Liver (tissue), 8 donors: ENCODE measurements at regions not wholly inside any gene's neighbourhood (a gene's known extent, or its start where the extent isn't known, plus 50 kb on each side); places are given as distances from the start of the nearest gene placed in this dataset.

Experiments
- DNase-seq: peaks from one replicate; pipeline ENCODE4 v3.0.0-alpha.2; 2017; ENCODE audit warnings: low spot score
- H3K27ac ChIP-seq, 2 donors: one replicate each; pipeline ENCODE4 v1.7.0; 2013; ENCODE audit warnings: inconsistent platforms in 2 of 2, low read length in 2 of 2, control low read depth in 1 of 2, low read depth in 1 of 2, mild to moderate bottlenecking in 1 of 2
- H3K27me3 ChIP-seq, 4 donors: one replicate each; pipeline versions ENCODE4 v1.6.1 to v1.7.0; 2013; ENCODE audit warnings: low read length in 3 of 4, inconsistent platforms in 1 of 4, mild to moderate bottlenecking in 1 of 4, moderate library complexity in 1 of 4; ENCODE audit not compliant: control insufficient read depth in 4 of 4, insufficient read depth in 4 of 4
- H3K36me3 ChIP-seq, 4 donors: one replicate each; pipeline versions ENCODE4 v1.6.1 to v1.7.0; 2013; ENCODE audit warnings: low read length in 3 of 4, mild to moderate bottlenecking in 3 of 4, low read depth in 1 of 4, moderate library complexity in 1 of 4; ENCODE audit not compliant: control insufficient read depth in 4 of 4, insufficient read depth in 3 of 4
- H3K4me1 ChIP-seq, 4 donors: one replicate each; pipeline versions ENCODE4 v1.6.1 to v1.7.0; 2013; ENCODE audit warnings: low read length in 3 of 4, mild to moderate bottlenecking in 3 of 4, moderate library complexity in 1 of 4; ENCODE audit not compliant: control insufficient read depth in 4 of 4, insufficient read depth in 4 of 4
- H3K4me3 ChIP-seq, 3 donors: one replicate each; pipeline versions ENCODE4 v1.6.1 to v1.7.0; 2013; ENCODE audit warnings: low read length in 3 of 3, control low read depth in 1 of 3, low read depth in 1 of 3, mild to moderate bottlenecking in 1 of 3
- H3K9ac ChIP-seq, 2 donors: one replicate each; pipeline ENCODE4 v1.7.0; 2013; ENCODE audit warnings: low read length in 2 of 2, mild to moderate bottlenecking in 2 of 2, moderate library complexity in 2 of 2, control low read depth in 1 of 2, low read depth in 1 of 2
- H3K9me3 ChIP-seq, 4 donors: one replicate each; pipeline versions ENCODE4 v1.6.1 to v1.7.0; 2013; ENCODE audit warnings: low read length in 3 of 4; ENCODE audit not compliant: control insufficient read depth in 4 of 4
- ATF3 ChIP-seq: IDR thresholded peaks from 2 replicates; pipeline ENCODE4 v1.6.1; 2016; ENCODE audit warnings: antibody characterized with exemption
- CTCF ChIP-seq: fragments of 150-350 bp; IDR thresholded peaks from 2 replicates; pipeline ENCODE4 v1.5.1; 2017; ENCODE audit warnings: improper control_type of control experiment, low read depth, low read length; ENCODE audit not compliant: missing input control
- EGR1 ChIP-seq, 2 donors: IDR thresholded peaks; 2 replicates each; pipeline ENCODE4 v1.6.1; 2016 to 2018; ENCODE audit warnings: antibody characterized with exemption in 2 of 2, low read depth in 2 of 2
- FOXA1 ChIP-seq: IDR thresholded peaks from 2 replicates; pipeline ENCODE4 v1.6.1; 2016; ENCODE audit warnings: antibody characterized with exemption
- FOXA2 ChIP-seq: IDR thresholded peaks from 2 replicates; pipeline ENCODE4 v1.6.1; 2016; ENCODE audit warnings: antibody characterized with exemption
- GABPA ChIP-seq, 2 donors: IDR thresholded peaks in 1 of 2; conservative IDR thresholded peaks in 1 of 2; 2 replicates each; pipeline ENCODE4 v1.6.1; 2016; ENCODE audit warnings: antibody characterized with exemption in 2 of 2, mild to moderate bottlenecking in 1 of 2, moderate library complexity in 1 of 2
- HNF4A ChIP-seq, 2 donors: conservative IDR thresholded peaks; 2 replicates each; pipeline ENCODE4 v1.6.1; 2016; ENCODE audit warnings: antibody characterized with exemption in 2 of 2, mild to moderate bottlenecking in 2 of 2
- HNF4G ChIP-seq: IDR thresholded peaks from 2 replicates; pipeline ENCODE4 v1.6.1; 2016; ENCODE audit warnings: antibody characterized with exemption
- JUND ChIP-seq, 2 donors: IDR thresholded peaks; 2 replicates each; pipeline ENCODE4 v1.6.1; 2016; ENCODE audit warnings: antibody characterized with exemption in 2 of 2
- NR2F2 ChIP-seq: IDR thresholded peaks from 2 replicates; pipeline ENCODE4 v1.6.1; 2016; ENCODE audit warnings: antibody characterized with exemption
- RAD21 ChIP-seq, 2 donors: IDR thresholded peaks; 2 replicates each; pipeline ENCODE4 v1.6.1; 2016; ENCODE audit warnings: antibody characterized with exemption in 2 of 2, mild to moderate bottlenecking in 2 of 2
- RXRA ChIP-seq, 2 donors: IDR thresholded peaks; 2 replicates each; pipeline ENCODE4 v1.6.1; 2017 to 2018; ENCODE audit warnings: antibody characterized with exemption in 2 of 2, mild to moderate bottlenecking in 1 of 2
- SP1 ChIP-seq: IDR thresholded peaks from 2 replicates; pipeline ENCODE4 v1.6.1; 2018; ENCODE audit warnings: antibody characterized with exemption, mild to moderate bottlenecking
- TAF1 ChIP-seq: conservative IDR thresholded peaks from 2 replicates; pipeline ENCODE4 v1.6.1; 2016; ENCODE audit warnings: antibody characterized with exemption, mild to moderate bottlenecking
- YY1 ChIP-seq: IDR thresholded peaks from 2 replicates; pipeline ENCODE4 v1.6.1; 2016; ENCODE audit warnings: antibody characterized with exemption, mild to moderate bottlenecking
- WGBS: extraction: QIAGEN DNeasy Blood & Tissue Kit; methylation state at CpG from one replicate; pipeline ENCODE4 v1.1.7; 2013; 5-methylcytosine and 5-hydroxymethylcytosine counted together
- TF ChIP-seq, protein P1 (sequence below): IDR thresholded peaks from 2 replicates; pipeline ENCODE4 v1.6.1; 2016; ENCODE audit warnings: antibody characterized with exemption
- donor health status: healthy.
- donor health status: healthy.
- donor health status: healthy.
- donor health status: healthy.
- donor health status: healthy.

- Histone ChIP-seq H3K4me3 (no peak overlapping the region), H3K36me3 (no peaks in the 10 kb centered on the region), H3K27ac (no peak overlapping the region), H3K4me1 (no peaks in the 10 kb centered on the region), H3K9me3 (no peaks in the 10 kb centered on the region), H3K9ac (no peak overlapping the region), H3K27me3 (no peaks in the 10 kb centered on the region)
- DNase-seq: no peak
- 68% methylated on average over 2 of the region's 2 CpGs for WGBS
- no peak for TF ChIP-seq NR2F2
- no peak for TF ChIP-seq YY1
- no peak for TF ChIP-seq ATF3
- TF ChIP-seq HNF4A (conservative IDR thresholded peaks at IDR 0.05): no peak
- no peak for TF ChIP-seq RXRA (IDR thresholded peaks at IDR 0.05)
- no peak for TF ChIP-seq TAF1
- no peak for TF ChIP-seq CTCF
- no peak for TF ChIP-seq SP1
- TF ChIP-seq HNF4G: no peak
- TF ChIP-seq FOXA2: no peak
- no peak for TF ChIP-seq RAD21 (IDR thresholded peaks at IDR 0.05)
- TF ChIP-seq EGR1 (IDR thresholded peaks at IDR 0.05; ENCODE audit: low read depth in 2 of 2): no peak
- TF ChIP-seq, protein P1, sequence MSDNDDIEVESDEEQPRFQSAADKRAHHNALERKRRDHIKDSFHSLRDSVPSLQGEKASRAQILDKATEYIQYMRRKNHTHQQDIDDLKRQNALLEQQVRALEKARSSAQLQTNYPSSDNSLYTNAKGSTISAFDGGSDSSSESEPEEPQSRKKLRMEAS: no peak
- TF ChIP-seq GABPA (IDR thresholded peaks at IDR 0.05 in 1 of 2, conservative IDR thresholded peaks at IDR 0.05 in 1 of 2): no peak
- no peak for TF ChIP-seq FOXA1
- no peak for TF ChIP-seq JUND (IDR thresholded peaks at IDR 0.05)
These were observed 265.2 kb downstream of the ATG4C start for GRCh38 chr1:63049135-63049534.

GRCh38 chr1:63051356-63051755 lies 267.4 kb downstream of the ATG4C start:
- Histone ChIP-seq H3K27ac (no peak overlapping the region), H3K4me1 (no peaks in the 10 kb centered on the region), H3K9me3 (no peaks in the 10 kb centered on the region), H3K36me3 (no peaks in the 10 kb centered on the region), H3K9ac (no peak overlapping the region), H3K4me3 (no peak overlapping the region), H3K27me3 (no peaks in the 10 kb centered on the region)
- 79% methylated on average over 5 of the region's 5 CpGs for WGBS
- no peak for DNase-seq
- TF ChIP-seq RXRA (IDR thresholded peaks at IDR 0.05) (no peak), NR2F2 (no peak), HNF4G (no peak), CTCF (no peak), FOXA2 (no peak), RAD21 (IDR thresholded peaks at IDR 0.05) (no peak), EGR1 (IDR thresholded peaks at IDR 0.05; ENCODE audit: low read depth in 2 of 2) (no peak), TAF1 (no peak)
- TF ChIP-seq, protein P1: no peak
